H1 (cell line): ENCODE measurements at regions not wholly inside any gene's neighbourhood (a gene's known extent, or its start where the extent isn't known, plus 50 kb on each side); places are given as distances from the start of the nearest gene placed in this dataset.

Source experiments
- CTCF ChIA-PET: fragments of 300-600 bp; sonication (Branson Sonifier 250); formaldehyde crosslinking; loops from one replicate; lab custom pipeline; 2021; ENCODE audit not compliant: partially characterized antibody; lab: Charles Lee
- POLR2A ChIA-PET: fragments of 300-600 bp; sonication (Branson Sonifier 250); formaldehyde crosslinking; loops from one replicate; lab custom pipeline; 2021; ENCODE audit warnings: inconsistent platforms; ENCODE audit not compliant: partially characterized antibody; lab: Charles Lee
- DNase-seq, 2 experiments: peaks; one replicate each; pipeline versions ENCODE4 v3.0.0 to v3.0.0-alpha.2; 2010 to 2022; ENCODE audit warnings: low spot score in 2 of 2, low read depth in 1 of 2, mixed read lengths in 1 of 2
- FAIRE-seq: peaks from 2 replicates; lab custom pipeline; 2011; peaks lifted over from hg19 to GRCh38; lab: Jason Lieb, UNC
- H2AFZ ChIP-seq: 2 replicates; pipeline ENCODE4 v1.8.1; 2012; ENCODE audit warnings: low read length, inconsistent platforms
- H2AK5ac ChIP-seq: 2 replicates; pipeline ENCODE4 v1.6.1; 2013; ENCODE audit warnings: low read depth, low read length
- H2BK120ac ChIP-seq: replicated peaks from 2 replicates; pipeline ENCODE3; 2013; ENCODE audit warnings: low read depth, low read length, inconsistent platforms
- H2BK12ac ChIP-seq: 2 replicates; pipeline ENCODE4 v1.6.1; 2013; ENCODE audit warnings: low read depth, low read length
- H2BK15ac ChIP-seq: 2 replicates; pipeline ENCODE4 v1.6.1; 2013; ENCODE audit warnings: low read length
- H2BK20ac ChIP-seq: 2 replicates; pipeline ENCODE4 v1.6.1; 2013; ENCODE audit warnings: low read length
- H2BK5ac ChIP-seq: 2 replicates; pipeline ENCODE4 v1.6.1; 2013; ENCODE audit warnings: low read depth, low read length
- H3K14ac ChIP-seq: 2 replicates; pipeline ENCODE4 v1.6.1; 2013; ENCODE audit warnings: inconsistent platforms; ENCODE audit not compliant: insufficient read length
- H3K18ac ChIP-seq: 2 replicates; pipeline ENCODE4 v1.6.1; 2013; ENCODE audit warnings: low read length; ENCODE audit errors: extremely low read depth
- H3K23ac ChIP-seq: 2 replicates; pipeline ENCODE4 v1.6.1; 2013; ENCODE audit warnings: inconsistent platforms; ENCODE audit not compliant: insufficient read length
- H3K23me2 ChIP-seq: 2 replicates; pipeline ENCODE4 v1.6.1; 2013; ENCODE audit warnings: low read depth, low read length
- H3K27ac ChIP-seq: 2 replicates; pipeline ENCODE4 v1.6.1; 2011; ENCODE audit warnings: low read depth, low read length, inconsistent platforms
- H3K27me3 ChIP-seq, 4 experiments: replicated peaks in 1 of 4; 1 replicate in 1 of 4; 2 replicates in 3 of 4; pipeline versions ENCODE4 v1.6.1 to v1.8.1; 2011 to 2013; ENCODE audit warnings: low read length in 3 of 4, mild to moderate bottlenecking in 3 of 4, inconsistent platforms in 2 of 4, mixed read lengths in 2 of 4, moderate library complexity in 1 of 4; ENCODE audit not compliant: control insufficient read depth in 3 of 4, insufficient read depth in 3 of 4; ENCODE audit errors: extremely low read depth in 1 of 4
- H3K36me3 ChIP-seq, 4 experiments: 2 replicates each; pipeline versions ENCODE4 v1.6.1 to v1.8.1; 2011 to 2013; ENCODE audit warnings: mild to moderate bottlenecking in 4 of 4, low read length in 3 of 4, moderate library complexity in 2 of 4, control low read depth in 1 of 4, inconsistent platforms in 1 of 4; ENCODE audit not compliant: insufficient read depth in 4 of 4, control insufficient read depth in 2 of 4
- H3K4ac ChIP-seq: replicated peaks from 2 replicates; pipeline ENCODE3; 2013; ENCODE audit warnings: low read length, low read depth, mixed read lengths, inconsistent platforms; ENCODE audit not compliant: insufficient read length
- H3K4me1 ChIP-seq, 4 experiments: replicated peaks in 1 of 4; 1 replicate in 1 of 4; 2 replicates in 3 of 4; pipeline versions ENCODE4 v1.6.1 to v1.8.1; 2011 to 2013; ENCODE audit warnings: low read length in 3 of 4, inconsistent platforms in 2 of 4, mixed read lengths in 1 of 4; ENCODE audit not compliant: insufficient read depth in 4 of 4, control insufficient read depth in 3 of 4
- H3K4me2 ChIP-seq, 2 experiments: 2 replicates each; pipeline versions ENCODE4 v1.6.1 to v1.8.1; 2011 to 2013; ENCODE audit warnings: low read depth in 2 of 2, low read length in 2 of 2, control low read depth in 1 of 2, inconsistent platforms in 1 of 2, mild to moderate bottlenecking in 1 of 2; ENCODE audit not compliant: insufficient read depth in 1 of 2
- H3K4me3 ChIP-seq, 4 experiments: fragments of 200-600, 300-600 bp in 1 of 4; sonication (generic), shearing (Covaris generic), sonication (Bioruptor Twin) in 1 of 4; 2 replicates each; pipeline versions ENCODE4 v1.5.1 to v1.8.1; 2011 to 2016; ENCODE audit warnings: low read length in 4 of 4, low read depth in 3 of 4, control low read depth in 2 of 4, inconsistent platforms in 2 of 4, mild to moderate bottlenecking in 2 of 4, mixed read lengths in 1 of 4, moderate library complexity in 1 of 4; ENCODE audit not compliant: insufficient read depth in 2 of 4; ENCODE audit errors: extremely low read depth in 1 of 4
- H3K56ac ChIP-seq: replicated peaks from 2 replicates; pipeline ENCODE3; 2013; ENCODE audit warnings: low read depth, mild to moderate bottlenecking, mixed read lengths, low read length, inconsistent platforms; ENCODE audit not compliant: insufficient read length
- H3K79me1 ChIP-seq: 2 replicates; pipeline ENCODE4 v1.6.1; 2013; ENCODE audit warnings: low read depth, low read length, control low read depth
- H3K79me2 ChIP-seq, 2 experiments: 2 replicates each; pipeline versions ENCODE4 v1.6.1 to v1.8.1; 2012 to 2013; ENCODE audit warnings: low read length in 2 of 2, mild to moderate bottlenecking in 2 of 2, inconsistent platforms in 1 of 2; ENCODE audit not compliant: insufficient read depth in 2 of 2, control insufficient read depth in 1 of 2
- H3K9ac ChIP-seq, 4 experiments: replicated peaks in 1 of 4; 1 replicate in 1 of 4; 2 replicates in 3 of 4; pipeline versions ENCODE4 v1.6.1 to v1.8.1; 2011 to 2013; ENCODE audit warnings: low read depth in 3 of 4, low read length in 3 of 4, control low read depth in 2 of 4, mild to moderate bottlenecking in 2 of 4, moderate library complexity in 2 of 4, inconsistent platforms in 1 of 4; ENCODE audit errors: extremely low read depth in 1 of 4
- H3K9me3 ChIP-seq, 2 experiments: 2 replicates each; pipeline versions ENCODE4 v1.6.1 to v1.8.1; 2012 to 2013; ENCODE audit warnings: mild to moderate bottlenecking in 2 of 2, moderate library complexity in 2 of 2, control low read depth in 1 of 2, inconsistent platforms in 1 of 2, low read depth in 1 of 2, low read length in 1 of 2, mixed read lengths in 1 of 2; ENCODE audit not compliant: insufficient read depth in 2 of 2
- H4K20me1 ChIP-seq, 2 experiments: replicated peaks in 1 of 2; 2 replicates each; pipeline versions ENCODE3 to v1.8.1; 2011 to 2013; ENCODE audit warnings: inconsistent platforms in 2 of 2, low read length in 2 of 2, mild to moderate bottlenecking in 1 of 2; ENCODE audit not compliant: insufficient read depth in 2 of 2, control insufficient read depth in 1 of 2
- H4K5ac ChIP-seq: 2 replicates; pipeline ENCODE4 v1.6.1; 2013; ENCODE audit warnings: low read length, low read depth, mixed read lengths, inconsistent platforms; ENCODE audit not compliant: insufficient read length
- H4K8ac ChIP-seq: 2 replicates; pipeline ENCODE4 v1.8.0; 2013; ENCODE audit warnings: mild to moderate bottlenecking, moderate library complexity, low read length, inconsistent platforms; ENCODE audit not compliant: insufficient read depth; ENCODE audit errors: extremely low read depth
- H4K91ac ChIP-seq: replicated peaks from 2 replicates; pipeline ENCODE3; 2013; ENCODE audit warnings: low read length, mixed read lengths, inconsistent platforms; ENCODE audit not compliant: insufficient read length
- CREB1 ChIP-seq: IDR thresholded peaks from 2 replicates; pipeline ENCODE4 v1.6.1; 2012; ENCODE audit warnings: inconsistent platforms
- CTBP2 ChIP-seq: IDR thresholded peaks from 2 replicates; pipeline ENCODE4 v1.7.0; 2011; ENCODE audit warnings: borderline replicate concordance, mild to moderate bottlenecking, moderate library complexity, mixed read lengths, low read length; ENCODE audit not compliant: insufficient read depth, insufficient read length
- KDM4A ChIP-seq: IDR thresholded peaks from one replicate; pipeline ENCODE4 v1.7.1; 2012; ENCODE audit warnings: low read depth, mild to moderate bottlenecking, moderate library complexity, low read length, inconsistent platforms; ENCODE audit not compliant: severe bottlenecking
- MAFK ChIP-seq: IDR thresholded peaks from 2 replicates; pipeline ENCODE4 v1.6.1; 2012; ENCODE audit warnings: low read depth, mild to moderate bottlenecking, improper control_type of control experiment, low read length
- SIN3A ChIP-seq, 2 experiments: IDR thresholded peaks in 1 of 2; conservative IDR thresholded peaks in 1 of 2; 2 replicates each; pipeline ENCODE4 v1.6.1; 2011 to 2012; ENCODE audit warnings: low read length in 2 of 2, improper control_type of control experiment in 1 of 2, low read depth in 1 of 2, mild to moderate bottlenecking in 1 of 2
- SP2 ChIP-seq: IDR thresholded peaks from 2 replicates; pipeline ENCODE4 v1.6.1; 2012; ENCODE audit warnings: mild to moderate bottlenecking, low read length, inconsistent platforms
- TAF1 ChIP-seq: IDR thresholded peaks from 2 replicates; pipeline ENCODE4 v1.6.1; 2011; ENCODE audit warnings: mild to moderate bottlenecking, low read depth, low read length
- WGBS, 2 experiments: shearing (Covaris generic) in 1 of 2; methylation state at CpG; one replicate each; pipeline versions ENCODE4 v1.1.6 to v1.1.7; 2013 to 2015; ENCODE audit warnings: low lambda C conversion rate in 2 of 2, mixed read lengths in 2 of 2, inconsistent platforms in 1 of 2, low coverage in 1 of 2, missing lambda C conversion rate in 1 of 2; ENCODE audit not compliant: insufficient replicate concordance in 2 of 2, insufficient coverage in 1 of 2, insufficient read length in 1 of 2; ENCODE audit errors: extremely low coverage in 1 of 2, missing lambda C conversion rate in 1 of 2; 5-methylcytosine and 5-hydroxymethylcytosine counted together

DNA sequence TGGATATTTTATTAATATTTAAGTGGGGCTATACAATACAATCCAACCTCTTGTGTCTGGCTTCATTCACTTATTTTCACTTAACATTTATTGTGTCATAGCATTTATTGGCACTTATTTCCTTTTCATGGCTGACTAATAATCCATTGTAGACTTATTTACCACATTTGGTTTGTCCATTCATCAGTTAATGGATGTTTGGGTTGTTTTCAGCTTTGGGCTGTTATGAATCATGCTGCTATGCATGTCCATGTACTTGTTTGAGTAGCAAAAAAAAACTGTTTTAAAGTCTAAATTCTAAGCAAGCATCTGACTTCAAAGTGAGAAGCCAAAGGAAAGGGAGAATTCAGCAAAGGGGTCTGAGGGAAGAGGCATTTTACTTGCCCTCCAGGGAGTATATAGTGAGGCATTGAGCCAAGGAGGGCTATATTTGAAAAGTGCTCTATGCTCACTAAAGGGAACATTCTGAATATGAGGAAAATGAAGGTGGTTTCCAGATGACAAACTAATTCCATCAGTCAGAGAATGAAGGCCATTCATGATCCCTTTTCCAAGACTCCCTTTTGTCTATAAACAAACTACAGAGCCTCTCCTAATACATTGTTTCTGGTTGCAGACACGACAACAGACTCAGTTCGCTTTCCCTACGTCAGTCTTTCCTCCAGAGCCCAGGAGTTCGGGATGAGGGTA is 532.8 kb upstream of the KLF4 start:
- no peak overlapping the region for H3K4me3 ChIP-seq
- WGBS, 2 experiments, result 91% methylated on average over 4 of the region's 4 CpGs; no CpG with 5 or more reads in 1 of the 2 experiments
- CTCF ChIA-PET, result no interaction called here
- no peak overlapping the region for H3K4me2 ChIP-seq
- no peaks in the 10 kb centered on the region for H3K36me3 ChIP-seq
- H3K27ac ChIP-seq, result no peak overlapping the region
- H3K27me3 ChIP-seq, result no peaks in the 10 kb centered on the region
- H3K18ac ChIP-seq, result no peak overlapping the region
- FAIRE-seq (no peak), DNase-seq (no peak)
- H4K91ac ChIP-seq, result no peak overlapping the region
- H2BK12ac ChIP-seq, result no peak overlapping the region
- no peak overlapping the region for H2BK20ac ChIP-seq
- H4K20me1 ChIP-seq, result no peaks in the 10 kb centered on the region
- POLR2A ChIA-PET, result no interaction called here
- no peak overlapping the region for H3K4ac ChIP-seq
- H3K14ac ChIP-seq, result no peak overlapping the region
- H3K56ac ChIP-seq, result no peak overlapping the region
- no peak overlapping the region for H2BK15ac ChIP-seq
- no peaks in the 10 kb centered on the region for H3K79me1 ChIP-seq
- H3K23me2 ChIP-seq, result no peaks in the 10 kb centered on the region
- H3K9me3 ChIP-seq, result peaks cover 0 to 5% of the 10 kb centered on the region in 2 experiments; a peak in 1 of 4 replicates
- no peak overlapping the region for H4K8ac ChIP-seq
- H3K9ac ChIP-seq, result no peak overlapping the region
- H2AK5ac ChIP-seq, result no peak overlapping the region
- no peak overlapping the region for H2AFZ ChIP-seq
- H2BK5ac ChIP-seq, result no peak overlapping the region
- no peaks in the 10 kb centered on the region; a peak in 2 of 7 replicates for H3K4me1 ChIP-seq
- no peak overlapping the region for H4K5ac ChIP-seq
- H3K23ac ChIP-seq, result no peak overlapping the region
- H2BK120ac ChIP-seq, result no peak overlapping the region
- H3K79me2 ChIP-seq, result no peaks in the 10 kb centered on the region
- TF ChIP-seq SP2 (no peak), TAF1 (no peak), KDM4A (no peak), CTBP2 (no peak), MAFK (no peak), CREB1 (no peak), SIN3A (conservative IDR thresholded peaks at IDR 0.05 in 1 of 2, IDR thresholded peaks at IDR 0.05 in 1 of 2; ENCODE audit: low read depth in 1 of 2, low read length in 2 of 2) (no peak)
